ENCODE measurements at regions not wholly inside any gene's neighbourhood (a gene's known extent, or its start where the extent isn't known, plus 50 kb on each side); places are given as distances from the start of the nearest gene placed in this dataset.

GRCh38 chr6:122154155-122154554 is 245.3 kb upstream of the HSF2 start:
- H3K9me3 ChIP-seq (ENCODE audit: control insufficient read depth in 2 of 3, insufficient read depth in 1 of 3, low read length in 3 of 3): no peaks in the 10 kb centered on the region
- FAIRE-seq (no peak), DNase-seq (no peak)
- H3K27ac ChIP-seq (ENCODE audit: low read depth in 2 of 2, low read length in 2 of 2): no peak overlapping the region
- no peak overlapping the region for H3K9ac ChIP-seq (ENCODE audit: low read length in 3 of 3)
- H3K27me3 ChIP-seq (ENCODE audit: control insufficient read depth, insufficient read depth, low read length): no peaks in the 10 kb centered on the region
- no peak for TF ChIP-seq CTCF (IDR thresholded peaks at IDR 0.05; ENCODE audit: borderline replicate concordance, extremely low read depth, insufficient read depth)
- no peaks in the 10 kb centered on the region for H3K4me1 ChIP-seq (ENCODE audit: control insufficient read depth in 2 of 3, insufficient read depth in 2 of 3, low read depth in 1 of 3, low read length in 3 of 3)
- H3K4me3 ChIP-seq (ENCODE audit: low read length in 3 of 3): no peak overlapping the region
- no peaks in the 10 kb centered on the region for H3K36me3 ChIP-seq (ENCODE audit: control insufficient read depth in 2 of 3, insufficient read depth in 3 of 3, low read length in 3 of 3)
- intact Hi-C loops (cut with DNase I): no loop called here

- Histone ChIP-seq H3K9ac (ENCODE audit: low read length in 3 of 3) (no peak overlapping the region), H3K27me3 (ENCODE audit: control insufficient read depth, insufficient read depth, low read length) (no peaks in the 10 kb centered on the region), H3K36me3 (ENCODE audit: control insufficient read depth in 2 of 3, insufficient read depth in 3 of 3, low read length in 3 of 3) (no peaks in the 10 kb centered on the region), H3K9me3 (ENCODE audit: control insufficient read depth in 2 of 3, insufficient read depth in 1 of 3, low read length in 3 of 3) (no peaks in the 10 kb centered on the region), H3K27ac (ENCODE audit: low read depth in 2 of 2, low read length in 2 of 2) (no peak overlapping the region), H3K4me1 (ENCODE audit: control insufficient read depth in 2 of 3, insufficient read depth in 2 of 3, low read depth in 1 of 3, low read length in 3 of 3) (no peaks in the 10 kb centered on the region), H3K4me3 (ENCODE audit: low read length in 3 of 3) (no peak overlapping the region)
- intact Hi-C loops (cut with DNase I): no loop called here
- no peak for TF ChIP-seq CTCF (IDR thresholded peaks at IDR 0.05; ENCODE audit: borderline replicate concordance, extremely low read depth, insufficient read depth)
- FAIRE-seq: no peak
- DNase-seq: no peak
Observed at GRCh38 chr6:122154912-122155575, 244.4 kb upstream of the HSF2 start.

GRCh38 chr6:122161136-122161535 is 238.3 kb upstream of the HSF2 start:
- no peak for TF ChIP-seq CTCF (IDR thresholded peaks at IDR 0.05; ENCODE audit: borderline replicate concordance, extremely low read depth, insufficient read depth)

DNA sequence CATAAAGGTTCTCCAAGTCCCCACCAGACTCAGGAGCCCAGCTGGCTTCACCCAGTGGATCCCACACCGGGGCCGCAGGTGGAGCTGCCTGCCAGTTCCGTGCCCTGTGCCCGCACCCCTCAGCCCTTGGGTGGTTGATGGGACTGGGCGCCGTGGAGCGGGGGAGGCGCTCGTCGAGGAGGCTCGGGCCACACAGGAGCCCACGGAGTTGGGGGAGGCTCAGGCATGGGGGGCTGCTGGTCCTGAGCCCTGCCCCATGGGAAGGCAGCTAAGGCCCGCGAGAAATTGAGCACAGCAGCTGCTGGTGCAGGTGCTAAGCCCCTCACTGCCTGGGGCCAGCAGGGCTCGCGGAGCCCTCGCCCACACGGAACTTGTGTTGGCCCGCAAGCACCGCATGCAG is 234.4 kb upstream of the HSF2 start:
- intact Hi-C loops (cut with DNase I): no loop called here
- no peak overlapping the region for H3K9ac ChIP-seq (ENCODE audit: low read length in 3 of 3)
- H3K27ac ChIP-seq (ENCODE audit: low read depth in 2 of 2, low read length in 2 of 2): no peak overlapping the region
- no peak overlapping the region for H3K4me3 ChIP-seq (ENCODE audit: low read length in 3 of 3)
- no peak for TF ChIP-seq CTCF (IDR thresholded peaks at IDR 0.05; ENCODE audit: borderline replicate concordance, extremely low read depth, insufficient read depth)
- H3K36me3 ChIP-seq (ENCODE audit: control insufficient read depth in 2 of 3, insufficient read depth in 3 of 3, low read length in 3 of 3): no peaks in the 10 kb centered on the region
- H3K27me3 ChIP-seq (ENCODE audit: control insufficient read depth, insufficient read depth, low read length): no peaks in the 10 kb centered on the region
- no peaks in the 10 kb centered on the region for H3K4me1 ChIP-seq (ENCODE audit: control insufficient read depth in 2 of 3, insufficient read depth in 2 of 3, low read depth in 1 of 3, low read length in 3 of 3)
- H3K9me3 ChIP-seq (ENCODE audit: control insufficient read depth in 2 of 3, insufficient read depth in 1 of 3, low read length in 3 of 3): no peaks in the 10 kb centered on the region
- FAIRE-seq (no peak), DNase-seq (no peak)

More at GRCh38 chr6:122161136-122161535, 238.3 kb upstream of the HSF2 start:
- Histone ChIP-seq H3K4me3 (ENCODE audit: low read length in 3 of 3) (no peak overlapping the region), H3K9ac (ENCODE audit: low read length in 3 of 3) (no peak overlapping the region), H3K36me3 (ENCODE audit: control insufficient read depth in 2 of 3, insufficient read depth in 3 of 3, low read length in 3 of 3) (no peaks in the 10 kb centered on the region), H3K27ac (ENCODE audit: low read depth in 2 of 2, low read length in 2 of 2) (no peak overlapping the region), H3K4me1 (ENCODE audit: control insufficient read depth in 2 of 3, insufficient read depth in 2 of 3, low read depth in 1 of 3, low read length in 3 of 3) (no peaks in the 10 kb centered on the region), H3K9me3 (ENCODE audit: control insufficient read depth in 2 of 3, insufficient read depth in 1 of 3, low read length in 3 of 3) (no peaks in the 10 kb centered on the region), H3K27me3 (ENCODE audit: control insufficient read depth, insufficient read depth, low read length) (no peaks in the 10 kb centered on the region)
- intact Hi-C loops (cut with DNase I): no loop called here
- no peak for DNase-seq
- no peak for FAIRE-seq
